Ovary (tissue), 7 donors: ENCODE measurements at regions not wholly inside any gene's neighbourhood (a gene's known extent, or its start where the extent isn't known, plus 50 kb on each side); places are given as distances from the start of the nearest gene placed in this dataset.

Experiments used
- DNase-seq, 5 donors: peaks; one replicate each; pipeline ENCODE4 v3.0.0-alpha.2; 2019 to 2020
- H3K27ac ChIP-seq, 2 donors: fragments of 200-600 bp; one replicate each; pipeline versions ENCODE4 v1.5.1 to v1.8.0; 2019 to 2022
- H3K27me3 ChIP-seq: fragments of 200-600 bp; one replicate; pipeline ENCODE4 v1.8.0; 2022
- H3K36me3 ChIP-seq: fragments of 200-600 bp; sonication (generic); one replicate; pipeline ENCODE4 v1.5.1; 2019
- H3K4me1 ChIP-seq: one replicate; pipeline ENCODE4 v1.8.1; 2013; ENCODE audit warnings: mild to moderate bottlenecking, moderate library complexity; ENCODE audit not compliant: insufficient read depth
- H3K4me3 ChIP-seq: fragments of 200-600 bp; sonication (generic); one replicate; pipeline ENCODE4 v1.5.1; 2017
- H3K9me3 ChIP-seq, 2 donors: fragments of 200-600 bp in 1 of 2; sonication (generic) in 1 of 2; one replicate each; pipeline versions ENCODE4 v1.5.1 to v1.8.1; 2013 to 2019; ENCODE audit warnings: mild to moderate bottlenecking in 1 of 2, moderate library complexity in 1 of 2
- CTCF ChIP-seq, 3 donors: fragments of 450-650 bp in 2 of 3; fragments of 200-600 bp in 1 of 3; IDR thresholded peaks; one replicate each; pipeline versions ENCODE4 v1.5.1 to v1.8.0; 2016 to 2022; ENCODE audit warnings: antibody characterized with exemption in 3 of 3, mild to moderate bottlenecking in 1 of 3
- EP300 ChIP-seq: sonication (generic); formaldehyde crosslinking; IDR thresholded peaks from one replicate; pipeline ENCODE4 v1.6.1; 2017; ENCODE audit warnings: antibody characterized with exemption
- POLR2A ChIP-seq: fragments of 450-650 bp; IDR thresholded peaks from one replicate; pipeline ENCODE4 v1.6.1; 2017; ENCODE audit warnings: antibody characterized with exemption, mild to moderate bottlenecking, moderate library complexity
- WGBS, 3 donors: extraction: QIAGEN DNeasy Blood & Tissue Kit in 1 of 3; methylation state at CpG; one replicate each; pipeline versions ENCODE4 v1.1.5 to v1.1.7; 2013 to 2017; 5-methylcytosine and 5-hydroxymethylcytosine counted together
- intact Hi-C, 4 donors: fragments of 100-400 bp; cut with DNase I; formaldehyde crosslinking; loops; one replicate each; pipeline versions ENCODE4 v1.11.0 to v1.15.1; 2022 to 2023
- donor health status: DM: no; HTN: no; CAD: no; lungs with moderate emphysema.
- donor health status: DM: no; HTN: no; CAD: no.
- donor health status: Bipolar disorder and iron deficiency.
- donor health status: DM: no; HTN: no; CAD: no.
- donor health status: DM: yes; HTN: yes; CAD: no.

GRCh38 chr14:39563361-39563760, 131.1 kb upstream of the FBXO33 start:
- Histone ChIP-seq H3K4me3 (no peak overlapping the region), H3K9me3 (no peaks in the 10 kb centered on the region), H3K27ac (no peak overlapping the region), H3K36me3 (no peaks in the 10 kb centered on the region), H3K27me3 (no peaks in the 10 kb centered on the region), H3K4me1 (no peaks in the 10 kb centered on the region)
- TF ChIP-seq EP300 (no peak), POLR2A (no peak), CTCF (IDR thresholded peaks at IDR 0.05) (no peak)
- 56 to 75% (median 74%) methylated on average over 1 of the region's 1 CpG for WGBS, 3 donors
- DNase-seq, result no peak
- intact Hi-C loops, result no loop called here

- no peaks in the 10 kb centered on the region for H3K27me3 ChIP-seq
- no peak overlapping the region for H3K27ac ChIP-seq
- H3K9me3 ChIP-seq, result no peaks in the 10 kb centered on the region
- no peaks in the 10 kb centered on the region for H3K4me1 ChIP-seq
- intact Hi-C loops, result no loop called here
- TF ChIP-seq EP300, result no peak
- TF ChIP-seq POLR2A, result no peak
- no peak for TF ChIP-seq CTCF (IDR thresholded peaks at IDR 0.05)
- H3K36me3 ChIP-seq, result no peaks in the 10 kb centered on the region
- no peak overlapping the region for H3K4me3 ChIP-seq
- WGBS, 3 donors, result 63 to 71% (median 67%) methylated on average over 2 of the region's 2 CpGs
- no peak for DNase-seq
These were observed 129.9 kb upstream of the FBXO33 start for GRCh38 chr14:39562175-39562574.

GRCh38 chr14:39558525-39558924, 126.3 kb upstream of the FBXO33 start:
- Histone ChIP-seq H3K4me3 (no peak overlapping the region), H3K4me1 (no peaks in the 10 kb centered on the region), H3K9me3 (no peaks in the 10 kb centered on the region), H3K36me3 (no peaks in the 10 kb centered on the region), H3K27ac (no peak overlapping the region), H3K27me3 (no peaks in the 10 kb centered on the region)
- WGBS, 3 donors, result 53 to 67% (median 63%) methylated on average over 1 of the region's 1 CpG
- intact Hi-C loops, result no loop called here
- TF ChIP-seq EP300, result no peak
- no peak for TF ChIP-seq POLR2A
- no peak for TF ChIP-seq CTCF (IDR thresholded peaks at IDR 0.05)
- DNase-seq, result no peak

- WGBS, 3 donors, result 50 to 77% (median 71%) methylated on average over 4 of the region's 4 CpGs
These were observed 123.5 kb upstream of the FBXO33 start for GRCh38 chr14:39555749-39556148.

More at GRCh38 chr14:39555749-39556148, 123.5 kb upstream of the FBXO33 start:
- H3K9me3 ChIP-seq, result no peaks in the 10 kb centered on the region
- no peaks in the 10 kb centered on the region for H3K27me3 ChIP-seq
- intact Hi-C loops, result no loop called here
- H3K36me3 ChIP-seq, result no peaks in the 10 kb centered on the region
- DNase-seq, result no peak
- no peak for TF ChIP-seq CTCF (IDR thresholded peaks at IDR 0.05)
- H3K27ac ChIP-seq, result no peak overlapping the region
- H3K4me3 ChIP-seq, result no peak overlapping the region
- H3K4me1 ChIP-seq, result no peaks in the 10 kb centered on the region
